ENCODE measurements at regions not wholly inside any gene's neighbourhood (a gene's known extent, or its start where the extent isn't known, plus 50 kb on each side); places are given as distances from the start of the nearest gene placed in this dataset.
"Not testable (repeated sequence)": the region's sequence is repeated elsewhere in the genome, so short reads cannot be mapped to it uniquely, and the experiment has no call there.

- H3K36me3 ChIP-seq (ENCODE audit: control insufficient read depth, insufficient read depth, low read length), result no peaks in the 10 kb centered on the region
- no peaks in the 10 kb centered on the region for H3K27me3 ChIP-seq (ENCODE audit: control insufficient read depth, insufficient read depth, low read length)
- Mint-ChIP-seq H3K4me3 (no peak overlapping the region), H3K9me3 (peaks cover 0 to 17% (median 6%) of the 10 kb centered on the region in 7 donors), H3K27me3 (no peaks in the 10 kb centered on the region), H3K27ac (no peak overlapping the region), H3K4me1 (no peaks in the 10 kb centered on the region), H3K36me3 (no peaks in the 10 kb centered on the region)
- H3K4me1 ChIP-seq (ENCODE audit: control insufficient read depth, insufficient read depth, low read length, poor library complexity, severe bottlenecking), result no peaks in the 10 kb centered on the region
- no peak overlapping the region for H3K4me3 ChIP-seq (ENCODE audit: low read depth, low read length)
- no peak for DNase-seq
- no peak overlapping the region for H3K27ac ChIP-seq (ENCODE audit: insufficient read depth, low read length, poor library complexity, severe bottlenecking)
- ATAC-seq (ENCODE audit: low read depth in 2 of 2), result no peak
- no peaks in the 10 kb centered on the region for H3K9me3 ChIP-seq (ENCODE audit: control insufficient read depth in 2 of 2, low read length in 2 of 2)
These were observed 308.1 kb upstream of the HS3ST5 start for GRCh38 chr6:114650891-114651290.

GRCh38 chr6:114649298-114649697, 306.5 kb upstream of the HS3ST5 start:
- Histone ChIP-seq H3K9me3 (ENCODE audit: control insufficient read depth in 2 of 2, low read length in 2 of 2) (no peaks in the 10 kb centered on the region), H3K4me3 (ENCODE audit: low read depth, low read length) (no peak overlapping the region), H3K27me3 (ENCODE audit: control insufficient read depth, insufficient read depth, low read length) (no peaks in the 10 kb centered on the region), H3K4me1 (ENCODE audit: control insufficient read depth, insufficient read depth, low read length, poor library complexity, severe bottlenecking) (no peaks in the 10 kb centered on the region), H3K27ac (ENCODE audit: insufficient read depth, low read length, poor library complexity, severe bottlenecking) (no peak overlapping the region), H3K36me3 (ENCODE audit: control insufficient read depth, insufficient read depth, low read length) (no peaks in the 10 kb centered on the region)
- no peaks in the 10 kb centered on the region for H3K27me3 Mint-ChIP-seq
- DNase-seq (no peak), ATAC-seq (ENCODE audit: low read depth in 2 of 2) (no peak)
- H3K9me3 Mint-ChIP-seq, result peaks cover 0 to 18% (median 9%) of the 10 kb centered on the region in 7 donors
- no peaks in the 10 kb centered on the region for H3K36me3 Mint-ChIP-seq
- H3K4me1 Mint-ChIP-seq, result no peaks in the 10 kb centered on the region
- H3K27ac Mint-ChIP-seq, result no peak overlapping the region
- H3K4me3 Mint-ChIP-seq, result no peak overlapping the region

GRCh38 chr6:114648847-114649246, 306.0 kb upstream of the HS3ST5 start:
- Mint-ChIP-seq H3K4me3 (no peak overlapping the region), H3K36me3 (no peaks in the 10 kb centered on the region), H3K4me1 (no peaks in the 10 kb centered on the region), H3K27me3 (no peaks in the 10 kb centered on the region), H3K9me3 (peaks cover 0 to 17% (median 9%) of the 10 kb centered on the region in 7 donors), H3K27ac (no peak overlapping the region)
- no peak for ATAC-seq (ENCODE audit: low read depth in 2 of 2)
- Histone ChIP-seq H3K36me3 (ENCODE audit: control insufficient read depth, insufficient read depth, low read length) (no peaks in the 10 kb centered on the region), H3K4me3 (ENCODE audit: low read depth, low read length) (no peak overlapping the region), H3K9me3 (ENCODE audit: control insufficient read depth in 2 of 2, low read length in 2 of 2) (no peaks in the 10 kb centered on the region), H3K27me3 (ENCODE audit: control insufficient read depth, insufficient read depth, low read length) (no peaks in the 10 kb centered on the region), H3K4me1 (ENCODE audit: control insufficient read depth, insufficient read depth, low read length, poor library complexity, severe bottlenecking) (no peaks in the 10 kb centered on the region), H3K27ac (ENCODE audit: insufficient read depth, low read length, poor library complexity, severe bottlenecking) (no peak overlapping the region)
- no peak for DNase-seq

GRCh38 chr6:114638341-114638740, 295.5 kb upstream of the HS3ST5 start:
- Histone ChIP-seq H3K4me3 (ENCODE audit: low read depth, low read length) (no peak overlapping the region), H3K4me1 (ENCODE audit: control insufficient read depth, insufficient read depth, low read length, poor library complexity, severe bottlenecking) (no peaks in the 10 kb centered on the region), H3K27ac (ENCODE audit: insufficient read depth, low read length, poor library complexity, severe bottlenecking) (no peak overlapping the region), H3K27me3 (ENCODE audit: control insufficient read depth, insufficient read depth, low read length) (no peaks in the 10 kb centered on the region), H3K9me3 (ENCODE audit: control insufficient read depth in 2 of 2, low read length in 2 of 2) (no peaks in the 10 kb centered on the region), H3K36me3 (ENCODE audit: control insufficient read depth, insufficient read depth, low read length) (no peaks in the 10 kb centered on the region)
- no peak for ATAC-seq (ENCODE audit: low read depth in 2 of 2)
- Mint-ChIP-seq H3K27ac (no peak overlapping the region), H3K36me3 (no peaks in the 10 kb centered on the region), H3K4me1 (no peaks in the 10 kb centered on the region), H3K4me3 (no peak overlapping the region), H3K9me3 (peaks cover 1 to 17% (median 6%) of the 10 kb centered on the region in 7 donors), H3K27me3 (no peaks in the 10 kb centered on the region)
- DNase-seq, result no peak

GRCh38 chr6:114634016-114634415, 291.2 kb upstream of the HS3ST5 start:
- no peaks in the 10 kb centered on the region for H3K4me1 ChIP-seq (ENCODE audit: control insufficient read depth, insufficient read depth, low read length, poor library complexity, severe bottlenecking)
- H3K36me3 ChIP-seq (ENCODE audit: control insufficient read depth, insufficient read depth, low read length), result no peaks in the 10 kb centered on the region
- Mint-ChIP-seq H3K27me3 (no peaks in the 10 kb centered on the region), H3K4me3 (no peak overlapping the region), H3K9me3 (peaks cover 2 to 24% (median 11%) of the 10 kb centered on the region in 7 donors), H3K27ac (no peak overlapping the region), H3K36me3 (no peaks in the 10 kb centered on the region), H3K4me1 (no peaks in the 10 kb centered on the region)
- H3K27me3 ChIP-seq (ENCODE audit: control insufficient read depth, insufficient read depth, low read length), result no peaks in the 10 kb centered on the region
- no peak overlapping the region for H3K27ac ChIP-seq (ENCODE audit: insufficient read depth, low read length, poor library complexity, severe bottlenecking)
- no peak overlapping the region for H3K4me3 ChIP-seq (ENCODE audit: low read depth, low read length)
- DNase-seq, result no peak
- no peaks in the 10 kb centered on the region for H3K9me3 ChIP-seq (ENCODE audit: control insufficient read depth in 2 of 2, low read length in 2 of 2)
- ATAC-seq (ENCODE audit: low read depth in 2 of 2), result no peak

GRCh38 chr6:114626226-114626625, 283.4 kb upstream of the HS3ST5 start:
- H3K27ac ChIP-seq (ENCODE audit: insufficient read depth, low read length, poor library complexity, severe bottlenecking); H3K4me3 ChIP-seq (ENCODE audit: low read depth, low read length); H3K4me1 ChIP-seq (ENCODE audit: control insufficient read depth, insufficient read depth, low read length, poor library complexity, severe bottlenecking); H3K9me3 ChIP-seq (ENCODE audit: control insufficient read depth in 2 of 2, low read length in 2 of 2); H3K27me3 ChIP-seq (ENCODE audit: control insufficient read depth, insufficient read depth, low read length); H3K27me3 Mint-ChIP-seq; DNase-seq; H3K4me3 Mint-ChIP-seq; H3K36me3 ChIP-seq (ENCODE audit: control insufficient read depth, insufficient read depth, low read length); H3K36me3 Mint-ChIP-seq; H3K4me1 Mint-ChIP-seq; ATAC-seq (ENCODE audit: low read depth in 2 of 2); H3K27ac Mint-ChIP-seq: not testable (repeated sequence)
- H3K9me3 Mint-ChIP-seq, result peaks cover 2 to 17% (median 7%) of the 10 kb centered on the region in 7 donors

GRCh38 chr6:114619621-114620200, 276.9 kb upstream of the HS3ST5 start:
- Histone ChIP-seq H3K9me3 (ENCODE audit: control insufficient read depth in 2 of 2, low read length in 2 of 2) (peaks cover 0 to 4% of the 10 kb centered on the region in 2 experiments), H3K36me3 (ENCODE audit: control insufficient read depth, insufficient read depth, low read length) (no peaks in the 10 kb centered on the region), H3K4me3 (ENCODE audit: low read depth, low read length) (no peak overlapping the region), H3K27ac (ENCODE audit: insufficient read depth, low read length, poor library complexity, severe bottlenecking) (no peak overlapping the region), H3K27me3 (ENCODE audit: control insufficient read depth, insufficient read depth, low read length) (no peaks in the 10 kb centered on the region), H3K4me1 (ENCODE audit: control insufficient read depth, insufficient read depth, low read length, poor library complexity, severe bottlenecking) (no peaks in the 10 kb centered on the region)
- no peak for DNase-seq
- H3K4me3 Mint-ChIP-seq, result no peak overlapping the region
- H3K9me3 Mint-ChIP-seq, result peaks cover 2 to 10% (median 3%) of the 10 kb centered on the region in 7 donors
- no peaks in the 10 kb centered on the region for H3K27me3 Mint-ChIP-seq
- H3K27ac Mint-ChIP-seq, result no peak overlapping the region
- ATAC-seq (ENCODE audit: low read depth in 2 of 2), result no peak
- no peaks in the 10 kb centered on the region for H3K36me3 Mint-ChIP-seq
- no peaks in the 10 kb centered on the region for H3K4me1 Mint-ChIP-seq

- no peak overlapping the region for H3K27ac Mint-ChIP-seq
- ATAC-seq (ENCODE audit: low read depth in 2 of 2), result no peak
- no peaks in the 10 kb centered on the region for H3K36me3 Mint-ChIP-seq
- no peaks in the 10 kb centered on the region for H3K4me1 ChIP-seq (ENCODE audit: control insufficient read depth, insufficient read depth, low read length, poor library complexity, severe bottlenecking)
- no peak overlapping the region for H3K4me3 Mint-ChIP-seq
- no peak overlapping the region for H3K27ac ChIP-seq (ENCODE audit: insufficient read depth, low read length, poor library complexity, severe bottlenecking)
- no peaks in the 10 kb centered on the region for H3K27me3 Mint-ChIP-seq
- H3K27me3 ChIP-seq (ENCODE audit: control insufficient read depth, insufficient read depth, low read length), result no peaks in the 10 kb centered on the region
- peaks cover under 1 to 9% (median 4%) of the 10 kb centered on the region in 7 donors for H3K9me3 Mint-ChIP-seq
- H3K4me1 Mint-ChIP-seq, result no peaks in the 10 kb centered on the region
- H3K4me3 ChIP-seq (ENCODE audit: low read depth, low read length), result no peak overlapping the region
- H3K36me3 ChIP-seq (ENCODE audit: control insufficient read depth, insufficient read depth, low read length), result no peaks in the 10 kb centered on the region
- H3K9me3 ChIP-seq (ENCODE audit: control insufficient read depth in 2 of 2, low read length in 2 of 2), result no peaks in the 10 kb centered on the region
- no peak for DNase-seq
These were observed 268.9 kb upstream of the HS3ST5 start for GRCh38 chr6:114611696-114612095.

All from CD4-positive, CD25-positive, alpha-beta regulatory T cell (primary cell).